AG04449 (cell line): ENCODE measurements at regions not wholly inside any gene's neighbourhood (a gene's known extent, or its start where the extent isn't known, plus 50 kb on each side); places are given as distances from the start of the nearest gene placed in this dataset.
A peak's percentile ranks its signal among the peaks of the same experiment; 100 is the strongest.
"Not testable (repeated sequence)": the region's sequence is repeated elsewhere in the genome, so short reads cannot be mapped to it uniquely, and the experiment has no call there.

ENCODE experiments used
- CTCF ChIA-PET: fragments of 350-600 bp; formaldehyde crosslinking; extraction: SDS; loops from one replicate; lab custom pipeline; 2021; ENCODE audit warnings: antibody characterized with exemption; lab: Yijun Ruan, JAX
- POLR2A ChIA-PET: fragments of 400-600, 350-600 bp; formaldehyde crosslinking; extraction: SDS; loops from one replicate; lab custom pipeline; 2020; ENCODE audit warnings: antibody characterized with exemption, inconsistent platforms; lab: Yijun Ruan, JAX
- DNase-seq: peaks from one replicate; pipeline ENCODE4 v3.0.0-alpha.2; 2010; ENCODE audit warnings: low read depth, low spot score
- H3K4me3 ChIP-seq: 2 replicates; pipeline ENCODE4 v1.5.1; 2011; ENCODE audit warnings: low read depth, mild to moderate bottlenecking, control low read depth, low read length
- TF ChIP-seq, protein P1 (sequence below): IDR thresholded peaks from one replicate; pipeline ENCODE4 v1.5.1; 2011; ENCODE audit warnings: mild to moderate bottlenecking, moderate library complexity, low read length, control low read depth, inconsistent platforms; ENCODE audit not compliant: insufficient read depth; ENCODE audit errors: missing control alignments

DNA sequence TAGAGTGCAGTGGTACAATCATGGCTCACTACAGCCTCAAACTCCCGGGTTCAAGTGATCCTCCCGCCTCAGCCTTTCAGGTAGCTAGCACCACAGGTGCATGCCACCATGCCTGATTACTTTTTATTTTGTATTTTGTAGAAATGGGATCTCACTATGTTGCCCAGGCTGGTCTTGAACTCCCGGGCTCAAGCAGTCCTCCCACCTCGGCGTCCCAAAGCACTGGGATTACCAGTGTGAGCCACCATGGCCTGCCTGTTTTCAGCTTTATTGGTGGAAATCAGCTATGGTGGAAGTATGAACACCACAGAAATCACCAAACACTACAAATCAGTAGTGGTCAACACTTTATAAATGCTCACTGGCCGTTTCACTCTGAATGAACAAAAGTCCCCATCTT, 299.9 kb upstream of the LYZL1 start:
- TF ChIP-seq, protein P1, sequence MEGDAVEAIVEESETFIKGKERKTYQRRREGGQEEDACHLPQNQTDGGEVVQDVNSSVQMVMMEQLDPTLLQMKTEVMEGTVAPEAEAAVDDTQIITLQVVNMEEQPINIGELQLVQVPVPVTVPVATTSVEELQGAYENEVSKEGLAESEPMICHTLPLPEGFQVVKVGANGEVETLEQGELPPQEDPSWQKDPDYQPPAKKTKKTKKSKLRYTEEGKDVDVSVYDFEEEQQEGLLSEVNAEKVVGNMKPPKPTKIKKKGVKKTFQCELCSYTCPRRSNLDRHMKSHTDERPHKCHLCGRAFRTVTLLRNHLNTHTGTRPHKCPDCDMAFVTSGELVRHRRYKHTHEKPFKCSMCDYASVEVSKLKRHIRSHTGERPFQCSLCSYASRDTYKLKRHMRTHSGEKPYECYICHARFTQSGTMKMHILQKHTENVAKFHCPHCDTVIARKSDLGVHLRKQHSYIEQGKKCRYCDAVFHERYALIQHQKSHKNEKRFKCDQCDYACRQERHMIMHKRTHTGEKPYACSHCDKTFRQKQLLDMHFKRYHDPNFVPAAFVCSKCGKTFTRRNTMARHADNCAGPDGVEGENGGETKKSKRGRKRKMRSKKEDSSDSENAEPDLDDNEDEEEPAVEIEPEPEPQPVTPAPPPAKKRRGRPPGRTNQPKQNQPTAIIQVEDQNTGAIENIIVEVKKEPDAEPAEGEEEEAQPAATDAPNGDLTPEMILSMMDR, result no peak
- no peak overlapping the region for H3K4me3 ChIP-seq
- DNase-seq, result no peak
- POLR2A ChIA-PET, result no interaction called here
- CTCF ChIA-PET, result interaction anchor here (1.5 kb wide), 1 partner anchor 9 kb away, joined by 3 read pairs; no protein-coding TSS in a partner anchor

- H3K4me3 ChIP-seq, result no peak overlapping the region
- POLR2A ChIA-PET, result interaction anchor here (0.7 to 1.5 kb wide), 4 partner anchors 45 to 314 kb away, joined by 3 to 4 read pairs (median 3); partner anchors contain the start of gene BAMBI
- TF ChIP-seq, protein P1, result peak; percentile 48
- DNase-seq, result no peak
- CTCF ChIA-PET, result interaction anchor here (0.6 to 4.6 kb wide), 30 partner anchors 9 to 327 kb away, joined by 3 to 61 read pairs (median 3); partner anchors contain the start of gene BAMBI
Measured at GRCh38 chr10:28991333-28992270, 297.3 kb upstream of the LYZL1 start.

GRCh38 chr10:28993056-28993455, 295.8 kb upstream of the LYZL1 start:
- TF ChIP-seq, protein P1, result no peak
- no peak overlapping the region for H3K4me3 ChIP-seq
- no peak for DNase-seq
- ChIA-PET POLR2A (no interaction called here), CTCF (interaction anchor here (0.6 to 4.6 kb wide), 9 partner anchors 9 to 329 kb away, joined by 3 to 61 read pairs (median 7); partner anchors contain the start of gene BAMBI)

DNA sequence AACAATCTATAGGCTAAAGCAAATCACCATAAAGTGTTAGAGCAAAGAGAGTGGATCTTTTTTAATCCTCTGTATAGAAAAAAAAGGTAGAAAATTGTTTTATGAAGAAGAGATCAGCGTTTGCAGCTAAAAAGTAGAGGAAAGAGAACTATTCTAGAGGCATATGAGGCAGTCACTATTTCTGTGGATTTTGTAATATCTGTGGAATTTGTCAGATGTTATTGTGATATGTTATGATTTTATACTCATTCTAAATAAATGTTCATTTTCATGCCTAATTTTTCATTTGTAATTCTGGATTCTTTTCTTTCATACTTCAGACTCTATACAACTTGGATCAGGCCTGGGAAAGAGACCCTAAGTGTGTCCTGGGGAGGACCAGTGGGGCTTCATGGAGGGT, 295.0 kb upstream of the LYZL1 start:
- ChIA-PET POLR2A (no interaction called here), CTCF (interaction anchor here (1.3 to 4.6 kb wide), 4 partner anchors 24 to 329 kb away, joined by 5 to 61 read pairs (median 32); partner anchors contain the start of gene BAMBI)
- TF ChIP-seq, protein P1, result no peak
- no peak overlapping the region for H3K4me3 ChIP-seq
- DNase-seq, result no peak

- CTCF ChIA-PET, result interaction anchor here (1.1 to 4.6 kb wide), 6 partner anchors 15 to 330 kb away, joined by 3 to 61 read pairs (median 4); no protein-coding TSS in a partner anchor
- DNase-seq, POLR2A ChIA-PET: not testable (repeated sequence)
Measured at GRCh38 chr10:28994802-28995201, 294.1 kb upstream of the LYZL1 start.

GRCh38 chr10:28995497-28995896, 293.4 kb upstream of the LYZL1 start:
- ChIA-PET CTCF (interaction anchor here (1.1 to 1.5 kb wide), 4 partner anchors 14 to 331 kb away, joined by 3 read pairs; no protein-coding TSS in a partner anchor), POLR2A (no interaction called here)
- DNase-seq, result no peak
- TF ChIP-seq, protein P1, result no peak
- H3K4me3 ChIP-seq, result no peak overlapping the region

More at GRCh38 chr10:28994802-28995201, 294.1 kb upstream of the LYZL1 start:
- not testable (repeated sequence) for H3K4me3 ChIP-seq
